ENCODE measurements at regions not wholly inside any gene's neighbourhood (a gene's known extent, or its start where the extent isn't known, plus 50 kb on each side); places are given as distances from the start of the nearest gene placed in this dataset.
A peak's percentile ranks its signal among the peaks of the same experiment; 100 is the strongest.

DNA sequence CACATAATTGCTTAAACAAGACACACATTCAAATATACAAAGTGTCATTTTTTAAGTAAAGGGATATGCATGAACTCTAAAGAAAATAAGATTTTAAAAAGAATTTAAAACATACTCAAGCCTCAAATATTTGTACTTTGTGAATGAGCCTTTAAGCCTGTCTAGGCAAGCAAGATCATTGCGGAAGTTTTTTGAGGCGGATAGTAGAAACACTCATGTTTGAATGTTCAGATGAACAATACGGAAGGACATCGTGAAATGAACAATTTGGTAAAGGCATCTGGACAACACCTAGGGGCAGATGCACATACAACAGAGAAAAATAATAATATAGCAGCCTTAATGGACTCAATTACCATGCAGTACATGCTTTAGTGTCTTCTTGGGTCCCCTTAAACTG lies 928.9 kb downstream of the TFAP2A start:
- Histone ChIP-seq H3K36me3 (ENCODE audit: control insufficient read depth, insufficient read depth, low read length) (no peaks in the 10 kb centered on the region), H3K4me3 (ENCODE audit: low read depth in 2 of 2, low read length in 2 of 2) (no peak overlapping the region), H3K4me1 (ENCODE audit: control insufficient read depth, insufficient read depth, low read length) (peaks cover 19% of the 10 kb centered on the region), H3K9me3 (ENCODE audit: control insufficient read depth, insufficient read depth, low read depth, low read length) (peaks cover 17% of the 10 kb centered on the region; the same call in 1 of the 2 replicates), H3K27me3 (ENCODE audit: control insufficient read depth, insufficient read depth, low read length) (no peaks in the 10 kb centered on the region), H3K27ac (ENCODE audit: low read length) (peak overlapping the region; percentile 98; the same call in 1 of the 2 replicates)
- ATAC-seq (no peak), DNase-seq (ENCODE audit: low read depth, low spot score) (no peak)
- intact Hi-C loops (cut with micrococcal nuclease; ENCODE audit: unreplicated experiment), result no loop called here
- TF ChIP-seq, protein P1, sequence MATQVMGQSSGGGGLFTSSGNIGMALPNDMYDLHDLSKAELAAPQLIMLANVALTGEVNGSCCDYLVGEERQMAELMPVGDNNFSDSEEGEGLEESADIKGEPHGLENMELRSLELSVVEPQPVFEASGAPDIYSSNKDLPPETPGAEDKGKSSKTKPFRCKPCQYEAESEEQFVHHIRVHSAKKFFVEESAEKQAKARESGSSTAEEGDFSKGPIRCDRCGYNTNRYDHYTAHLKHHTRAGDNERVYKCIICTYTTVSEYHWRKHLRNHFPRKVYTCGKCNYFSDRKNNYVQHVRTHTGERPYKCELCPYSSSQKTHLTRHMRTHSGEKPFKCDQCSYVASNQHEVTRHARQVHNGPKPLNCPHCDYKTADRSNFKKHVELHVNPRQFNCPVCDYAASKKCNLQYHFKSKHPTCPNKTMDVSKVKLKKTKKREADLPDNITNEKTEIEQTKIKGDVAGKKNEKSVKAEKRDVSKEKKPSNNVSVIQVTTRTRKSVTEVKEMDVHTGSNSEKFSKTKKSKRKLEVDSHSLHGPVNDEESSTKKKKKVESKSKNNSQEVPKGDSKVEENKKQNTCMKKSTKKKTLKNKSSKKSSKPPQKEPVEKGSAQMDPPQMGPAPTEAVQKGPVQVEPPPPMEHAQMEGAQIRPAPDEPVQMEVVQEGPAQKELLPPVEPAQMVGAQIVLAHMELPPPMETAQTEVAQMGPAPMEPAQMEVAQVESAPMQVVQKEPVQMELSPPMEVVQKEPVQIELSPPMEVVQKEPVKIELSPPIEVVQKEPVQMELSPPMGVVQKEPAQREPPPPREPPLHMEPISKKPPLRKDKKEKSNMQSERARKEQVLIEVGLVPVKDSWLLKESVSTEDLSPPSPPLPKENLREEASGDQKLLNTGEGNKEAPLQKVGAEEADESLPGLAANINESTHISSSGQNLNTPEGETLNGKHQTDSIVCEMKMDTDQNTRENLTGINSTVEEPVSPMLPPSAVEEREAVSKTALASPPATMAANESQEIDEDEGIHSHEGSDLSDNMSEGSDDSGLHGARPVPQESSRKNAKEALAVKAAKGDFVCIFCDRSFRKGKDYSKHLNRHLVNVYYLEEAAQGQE (IDR thresholded peaks at IDR 0.05; ENCODE audit: insufficient read depth in 1 of 2, low read depth in 2 of 2, low read length in 1 of 2), result no peak
- TF ChIP-seq POLR2AphosphoS5 (IDR thresholded peaks at IDR 0.05; ENCODE audit: low read depth, low read length) (no peak), SIN3A (IDR thresholded peaks at IDR 0.05; ENCODE audit: borderline replicate concordance, insufficient read depth, low read depth, low read length) (no peak), TCF7L2 (IDR thresholded peaks at IDR 0.05; ENCODE audit: low read depth, low read length) (no peak)
- TF ChIP-seq, protein P2, sequence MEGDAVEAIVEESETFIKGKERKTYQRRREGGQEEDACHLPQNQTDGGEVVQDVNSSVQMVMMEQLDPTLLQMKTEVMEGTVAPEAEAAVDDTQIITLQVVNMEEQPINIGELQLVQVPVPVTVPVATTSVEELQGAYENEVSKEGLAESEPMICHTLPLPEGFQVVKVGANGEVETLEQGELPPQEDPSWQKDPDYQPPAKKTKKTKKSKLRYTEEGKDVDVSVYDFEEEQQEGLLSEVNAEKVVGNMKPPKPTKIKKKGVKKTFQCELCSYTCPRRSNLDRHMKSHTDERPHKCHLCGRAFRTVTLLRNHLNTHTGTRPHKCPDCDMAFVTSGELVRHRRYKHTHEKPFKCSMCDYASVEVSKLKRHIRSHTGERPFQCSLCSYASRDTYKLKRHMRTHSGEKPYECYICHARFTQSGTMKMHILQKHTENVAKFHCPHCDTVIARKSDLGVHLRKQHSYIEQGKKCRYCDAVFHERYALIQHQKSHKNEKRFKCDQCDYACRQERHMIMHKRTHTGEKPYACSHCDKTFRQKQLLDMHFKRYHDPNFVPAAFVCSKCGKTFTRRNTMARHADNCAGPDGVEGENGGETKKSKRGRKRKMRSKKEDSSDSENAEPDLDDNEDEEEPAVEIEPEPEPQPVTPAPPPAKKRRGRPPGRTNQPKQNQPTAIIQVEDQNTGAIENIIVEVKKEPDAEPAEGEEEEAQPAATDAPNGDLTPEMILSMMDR (IDR thresholded peaks at IDR 0.05), result no peak
- ChIA-PET CTCF (no interaction called here), POLR2A (no interaction called here)
- in situ Hi-C loops (cut with HindIII; ENCODE audit: low pct_unique_long_range_greater_than_20kb, low sequenced_read_pairs), result no loop called here
- no TSS peak for BruUV-seq (replicated peaks)

DNA sequence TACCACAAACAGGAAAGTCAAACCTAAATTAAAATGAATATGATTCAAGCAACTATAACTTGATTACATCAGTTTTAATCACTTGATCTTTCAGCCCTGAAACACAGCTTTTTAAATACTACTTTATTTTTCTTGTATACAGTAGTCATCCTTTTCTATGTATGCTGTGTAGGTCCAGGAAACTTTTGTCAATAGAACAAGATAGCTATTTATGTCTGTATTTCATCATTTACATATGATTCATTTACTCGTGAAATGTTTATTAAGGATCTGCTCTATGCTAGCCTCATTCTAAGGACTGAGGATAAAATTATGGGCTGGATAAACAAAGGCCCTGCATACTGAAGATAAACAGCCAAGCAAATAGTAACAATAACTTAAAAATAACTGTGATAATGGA lies 930.2 kb downstream of the TFAP2A start:
- in situ Hi-C loops (cut with HindIII; ENCODE audit: low pct_unique_long_range_greater_than_20kb, low sequenced_read_pairs) (no loop called here), intact Hi-C loops (cut with micrococcal nuclease; ENCODE audit: unreplicated experiment) (no loop called here)
- peak overlapping the region; percentile 98 for H3K27ac ChIP-seq (ENCODE audit: low read length)
- H3K9me3 ChIP-seq (ENCODE audit: control insufficient read depth, insufficient read depth, low read depth, low read length), result peaks cover 19% of the 10 kb centered on the region; the same call in 1 of the 2 replicates
- H3K27me3 ChIP-seq (ENCODE audit: control insufficient read depth, insufficient read depth, low read length), result no peaks in the 10 kb centered on the region
- no TSS peak for BruUV-seq (replicated peaks)
- H3K4me3 ChIP-seq (ENCODE audit: low read depth in 2 of 2, low read length in 2 of 2), result no peak overlapping the region
- no peaks in the 10 kb centered on the region for H3K36me3 ChIP-seq (ENCODE audit: control insufficient read depth, insufficient read depth, low read length)
- ChIA-PET CTCF (no interaction called here), POLR2A (no interaction called here)
- peaks cover 27% of the 10 kb centered on the region for H3K4me1 ChIP-seq (ENCODE audit: control insufficient read depth, insufficient read depth, low read length)
- ATAC-seq, result no peak
- no peak for TF ChIP-seq SIN3A (IDR thresholded peaks at IDR 0.05; ENCODE audit: borderline replicate concordance, insufficient read depth, low read depth, low read length)
- DNase-seq (ENCODE audit: low read depth, low spot score), result no peak

DNA sequence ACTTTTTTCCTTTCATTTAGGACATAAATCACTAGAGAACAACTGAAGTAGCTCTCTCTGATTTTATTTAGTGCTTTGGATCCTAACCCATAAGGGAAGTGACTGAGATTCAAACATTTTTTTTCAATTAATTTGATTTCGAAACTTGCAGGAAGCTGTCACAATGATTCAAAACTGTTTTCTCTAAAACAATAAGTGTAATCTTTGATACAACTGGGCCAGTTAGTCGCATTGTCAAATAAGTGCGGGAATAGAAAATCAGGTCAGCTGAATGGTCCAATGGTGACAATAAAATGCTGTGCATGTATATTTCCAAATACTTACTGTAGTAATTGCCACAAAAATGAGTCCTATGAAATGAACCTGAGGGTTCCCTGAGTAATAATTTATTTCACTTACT lies 930.8 kb downstream of the TFAP2A start:
- CTCF ChIA-PET, result no interaction called here
- DNase-seq (ENCODE audit: low read depth, low spot score), result no peak

More for the DNA sequence above, 930.8 kb downstream of the TFAP2A start:
- peaks cover 19% of the 10 kb centered on the region; the same call in 1 of the 2 replicates for H3K9me3 ChIP-seq (ENCODE audit: control insufficient read depth, insufficient read depth, low read depth, low read length)
- H3K4me3 ChIP-seq (ENCODE audit: low read depth in 2 of 2, low read length in 2 of 2), result no peak overlapping the region
- H3K4me1 ChIP-seq (ENCODE audit: control insufficient read depth, insufficient read depth, low read length), result peaks cover 27% of the 10 kb centered on the region
- H3K27ac ChIP-seq (ENCODE audit: low read length), result peak overlapping the region; percentile 98
- no peaks in the 10 kb centered on the region for H3K36me3 ChIP-seq (ENCODE audit: control insufficient read depth, insufficient read depth, low read length)
- TF ChIP-seq SIN3A (IDR thresholded peaks at IDR 0.05; ENCODE audit: borderline replicate concordance, insufficient read depth, low read depth, low read length) (no peak), TCF7L2 (IDR thresholded peaks at IDR 0.05; ENCODE audit: low read depth, low read length) (no peak), POLR2AphosphoS5 (IDR thresholded peaks at IDR 0.05; ENCODE audit: low read depth, low read length) (no peak)
- TF ChIP-seq, protein P2 (IDR thresholded peaks at IDR 0.05), result no peak
- TF ChIP-seq, protein P1 (IDR thresholded peaks at IDR 0.05; ENCODE audit: insufficient read depth in 1 of 2, low read depth in 2 of 2, low read length in 1 of 2), result no peak
- no peak for ATAC-seq
- no peaks in the 10 kb centered on the region for H3K27me3 ChIP-seq (ENCODE audit: control insufficient read depth, insufficient read depth, low read length)
- no TSS peak for BruUV-seq (replicated peaks)
- in situ Hi-C loops (cut with HindIII; ENCODE audit: low pct_unique_long_range_greater_than_20kb, low sequenced_read_pairs), result no loop called here
- POLR2A ChIA-PET, result no interaction called here
- intact Hi-C loops (cut with micrococcal nuclease; ENCODE audit: unreplicated experiment), result no loop called here

Measured in Panc1 (cell line).